Pancreas (tissue), 10 donors: ENCODE measurements at regions not wholly inside any gene's neighbourhood (a gene's known extent, or its start where the extent isn't known, plus 50 kb on each side); places are given as distances from the start of the nearest gene placed in this dataset.

ENCODE experiments used
- ATAC-seq, 4 donors: fragments of 200-7000 bp; cut with Tn5 transposase; one replicate each; pipeline versions ENCODE4 v1.8.0 to v1.9.1; 2020; ENCODE audit warnings: mild to moderate bottlenecking in 4 of 4, moderate library complexity in 4 of 4
- DNase-seq, 6 donors: peaks; one replicate each; pipeline ENCODE4 v3.0.0-alpha.2; 2020
- FAIRE-seq: peaks from 2 replicates; lab custom pipeline; 2012; peaks lifted over from hg19 to GRCh38; lab: Jason Lieb, UNC
- H3K27ac ChIP-seq, 4 donors: fragments of 200-600 bp; sonication (generic); 1 replicate in 3 of 4; 2 replicates in 1 of 4; pipeline versions ENCODE4 v1.5.0 to v1.8.0; 2020
- H3K27me3 ChIP-seq, 4 donors: fragments of 200-600 bp; one replicate each; pipeline ENCODE4 v1.8.0; 2021
- H3K36me3 ChIP-seq, 3 donors: fragments of 200-600 bp; sonication (generic) in 1 of 3; one replicate each; pipeline versions ENCODE4 v1.5.0 to v1.8.0; 2020 to 2021
- H3K4me1 ChIP-seq, 3 donors: fragments of 200-600 bp; one replicate each; pipeline ENCODE4 v1.8.0; 2021
- H3K4me3 ChIP-seq, 4 donors: fragments of 200-600 bp; sonication (generic) in 2 of 4; one replicate each; pipeline versions ENCODE4 v1.5.0 to v1.8.0; 2020 to 2021
- H3K9me3 ChIP-seq, 4 donors: fragments of 200-600 bp; one replicate each; pipeline ENCODE4 v1.8.0; 2021
- WGBS, 2 donors: extraction: QIAGEN DNeasy Blood & Tissue Kit; methylation state at CpG; one replicate each; pipeline ENCODE4 v1.1.7; 2013; 5-methylcytosine and 5-hydroxymethylcytosine counted together
- intact Hi-C, 3 donors: fragments of 100-400 bp; cut with DNase I; formaldehyde crosslinking; loops; one replicate each; pipeline versions ENCODE4 v1.11.1 to v1.14.2; 2022
- TF ChIP-seq, protein P1 (sequence below), 4 donors: fragments of 200-600 bp; sonication (generic) in 3 of 4; IDR thresholded peaks; one replicate each; pipeline versions ENCODE4 v1.5.0 to v1.8.0; 2021; ENCODE audit warnings: antibody characterized with exemption in 4 of 4
- donor health status: healthy with polysubstance abuse.
- donor health status: DM: no; HTN: no; CAD: no; lungs with moderate emphysema.
- donor health status: DM: no; HTN: no; CAD: no.
- donor health status: control.
- donor health status: control.
- donor health status: Bipolar disorder and iron deficiency.
- donor health status: DM: yes; HTN: yes; CAD: no.
- donor health status: DM: no; HTN: no; CAD: no.
- donor health status: DM: no; HTN: no; CAD: no.
- donor health status: DM: yes; HTN: yes; CAD: no.

DNA sequence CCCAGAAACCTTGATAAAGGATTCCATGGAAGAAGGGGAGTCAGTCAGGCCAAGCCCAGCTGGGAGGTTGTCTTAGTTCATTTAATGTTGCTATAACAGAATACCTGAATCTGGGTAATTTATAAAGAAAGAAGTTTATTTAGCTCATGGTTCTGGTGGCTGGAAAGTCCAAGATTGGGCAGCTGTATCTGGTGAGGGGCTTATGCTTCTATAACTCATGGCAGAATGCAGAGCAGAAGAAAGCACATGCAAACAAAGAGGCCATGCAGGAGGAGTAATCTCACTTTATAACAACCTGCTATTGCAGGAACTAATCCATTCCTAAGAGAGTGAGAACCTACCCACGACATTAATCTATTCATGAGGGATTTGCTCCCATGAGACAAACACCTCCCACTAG, 54.2 kb upstream of the ANKRD1 start:
- no peaks in the 10 kb centered on the region for H3K9me3 ChIP-seq
- no peak overlapping the region for H3K4me3 ChIP-seq
- no peak for DNase-seq
- no peak overlapping the region for H3K27ac ChIP-seq
- TF ChIP-seq, protein P1, sequence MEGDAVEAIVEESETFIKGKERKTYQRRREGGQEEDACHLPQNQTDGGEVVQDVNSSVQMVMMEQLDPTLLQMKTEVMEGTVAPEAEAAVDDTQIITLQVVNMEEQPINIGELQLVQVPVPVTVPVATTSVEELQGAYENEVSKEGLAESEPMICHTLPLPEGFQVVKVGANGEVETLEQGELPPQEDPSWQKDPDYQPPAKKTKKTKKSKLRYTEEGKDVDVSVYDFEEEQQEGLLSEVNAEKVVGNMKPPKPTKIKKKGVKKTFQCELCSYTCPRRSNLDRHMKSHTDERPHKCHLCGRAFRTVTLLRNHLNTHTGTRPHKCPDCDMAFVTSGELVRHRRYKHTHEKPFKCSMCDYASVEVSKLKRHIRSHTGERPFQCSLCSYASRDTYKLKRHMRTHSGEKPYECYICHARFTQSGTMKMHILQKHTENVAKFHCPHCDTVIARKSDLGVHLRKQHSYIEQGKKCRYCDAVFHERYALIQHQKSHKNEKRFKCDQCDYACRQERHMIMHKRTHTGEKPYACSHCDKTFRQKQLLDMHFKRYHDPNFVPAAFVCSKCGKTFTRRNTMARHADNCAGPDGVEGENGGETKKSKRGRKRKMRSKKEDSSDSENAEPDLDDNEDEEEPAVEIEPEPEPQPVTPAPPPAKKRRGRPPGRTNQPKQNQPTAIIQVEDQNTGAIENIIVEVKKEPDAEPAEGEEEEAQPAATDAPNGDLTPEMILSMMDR (IDR thresholded peaks at IDR 0.05) = no peak
- H3K4me1 ChIP-seq = no peaks in the 10 kb centered on the region
- no peaks in the 10 kb centered on the region for H3K27me3 ChIP-seq
- intact Hi-C loops = no loop called here
- WGBS, 2 donors = 77 to 90% methylated on average over 1 of the region's 1 CpG
- no peak for FAIRE-seq
- no peak for ATAC-seq
- no peaks in the 10 kb centered on the region for H3K36me3 ChIP-seq

DNA sequence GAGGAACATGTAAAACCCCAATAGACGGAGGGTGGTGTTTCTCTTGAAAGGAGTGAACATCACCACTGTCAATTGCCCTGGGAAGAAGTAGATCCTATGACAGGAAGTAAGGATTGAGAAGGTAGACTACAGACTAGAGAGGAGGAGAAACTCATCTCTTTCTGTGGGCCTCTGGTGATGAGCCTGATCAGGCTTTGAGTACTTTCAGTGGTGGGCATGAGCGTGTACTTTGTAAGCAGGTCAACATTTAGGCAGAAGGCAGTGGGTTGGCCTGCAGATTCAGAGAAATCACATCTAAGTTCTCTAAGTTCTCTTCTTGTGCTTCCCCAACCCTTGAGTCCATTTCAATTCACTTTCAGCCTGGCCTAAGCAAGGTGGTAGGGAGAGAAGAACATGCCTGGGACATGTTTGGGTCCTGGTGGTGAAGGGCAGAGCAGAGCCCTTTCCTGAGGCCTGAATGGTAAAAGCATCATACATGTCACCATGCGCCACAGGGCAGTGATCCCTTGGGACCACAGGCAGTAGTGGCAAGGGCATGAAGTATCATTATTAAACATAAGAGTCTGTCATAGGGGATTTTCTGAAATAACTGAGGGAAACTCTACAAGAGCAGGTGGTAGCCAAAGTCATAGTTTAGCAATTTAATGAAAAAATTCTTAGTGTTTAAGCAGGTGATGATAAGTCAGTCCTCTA, 56.4 kb upstream of the ANKRD1 start:
- no peaks in the 10 kb centered on the region for H3K27me3 ChIP-seq
- intact Hi-C loops = no loop called here
- no peak for ATAC-seq
- H3K4me1 ChIP-seq = no peaks in the 10 kb centered on the region
- no peaks in the 10 kb centered on the region for H3K9me3 ChIP-seq
- DNase-seq = no peak
- TF ChIP-seq, protein P1 (IDR thresholded peaks at IDR 0.05) = no peak
- H3K27ac ChIP-seq = no peak overlapping the region
- WGBS, 2 donors = 95 to 98% methylated on average over 3 of the region's 3 CpGs
- H3K4me3 ChIP-seq = no peak overlapping the region
- no peak for FAIRE-seq
- H3K36me3 ChIP-seq = no peaks in the 10 kb centered on the region

DNA sequence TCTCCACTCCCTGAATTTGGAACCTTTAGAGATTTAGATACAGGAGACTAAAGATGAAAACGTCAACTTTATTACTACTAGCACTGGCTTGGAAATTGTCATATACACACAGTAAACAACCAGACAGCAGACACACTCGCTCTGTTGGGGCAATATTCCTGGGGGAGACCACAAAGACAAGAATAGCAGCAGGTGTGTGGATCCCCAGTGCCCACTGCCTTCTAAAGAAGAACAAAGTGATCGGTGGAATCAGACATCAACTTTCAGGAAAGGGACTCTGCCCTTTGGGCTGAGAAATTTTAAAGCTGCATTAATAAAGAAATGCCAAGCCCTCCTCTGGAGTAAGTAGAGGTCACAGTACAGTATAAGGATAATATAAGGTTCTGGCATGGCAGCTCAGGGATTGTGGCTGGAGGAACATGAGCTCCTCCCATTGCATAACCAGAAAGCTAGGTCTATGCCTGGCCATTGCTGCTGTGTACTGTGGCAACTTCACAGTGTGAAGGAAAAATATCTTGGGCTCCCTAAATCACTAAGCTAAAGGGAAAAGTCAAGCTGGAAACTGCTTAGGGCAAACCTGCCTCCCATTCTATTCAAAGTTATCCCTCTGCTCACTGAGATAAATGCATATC, 57.1 kb upstream of the ANKRD1 start:
- 30 to 64% methylated on average over 3 of the region's 3 CpGs for WGBS, 2 donors
- Histone ChIP-seq H3K27ac (no peak overlapping the region), H3K4me3 (no peak overlapping the region), H3K4me1 (no peaks in the 10 kb centered on the region), H3K27me3 (no peaks in the 10 kb centered on the region), H3K9me3 (no peaks in the 10 kb centered on the region), H3K36me3 (no peaks in the 10 kb centered on the region)
- DNase-seq (no peak), FAIRE-seq (no peak), ATAC-seq (no peak)
- intact Hi-C loops = no loop called here
- TF ChIP-seq, protein P1 (IDR thresholded peaks at IDR 0.05) = no peak

DNA sequence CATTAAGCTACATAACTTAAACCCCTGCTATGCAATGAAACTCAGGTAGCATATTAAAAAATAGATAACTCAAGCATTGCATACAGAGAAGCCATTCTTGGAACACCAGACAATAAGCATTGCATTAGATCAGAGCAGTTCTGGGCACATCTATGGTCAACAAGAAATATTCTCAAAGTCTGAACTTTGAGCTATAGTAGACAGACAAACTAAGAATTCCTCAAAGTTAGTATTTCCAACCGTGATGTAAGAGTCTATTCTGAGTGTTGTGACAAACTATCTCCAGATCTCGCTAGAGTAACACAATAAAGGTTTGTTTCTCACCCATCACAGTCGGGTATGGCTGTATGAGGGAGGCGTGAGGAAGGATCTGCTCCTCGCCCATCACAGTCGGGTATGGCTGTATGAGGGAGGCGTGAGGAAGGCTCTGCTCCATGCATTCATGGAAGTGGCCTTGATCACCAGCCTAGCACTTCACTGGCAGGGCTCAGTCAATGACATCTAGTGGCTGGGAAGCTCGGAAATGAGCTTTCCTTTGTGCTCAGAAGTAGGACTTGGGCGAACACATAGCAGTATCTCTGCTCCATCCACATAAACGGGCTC, 61.6 kb upstream of the ANKRD1 start:
- H3K27me3 ChIP-seq = no peaks in the 10 kb centered on the region
- no peak overlapping the region for H3K4me3 ChIP-seq
- TF ChIP-seq, protein P1 (IDR thresholded peaks at IDR 0.05) = no peak
- H3K36me3 ChIP-seq = no peaks in the 10 kb centered on the region
- peaks cover 0 to 10% (median 0%) of the 10 kb centered on the region in 3 donors for H3K4me1 ChIP-seq
- H3K9me3 ChIP-seq = no peaks in the 10 kb centered on the region
- intact Hi-C loops = no loop called here
- DNase-seq (no peak), ATAC-seq (no peak), FAIRE-seq (no peak)
- 86 to 88% methylated on average over 10 of the region's 10 CpGs for WGBS, 2 donors
- no peak overlapping the region for H3K27ac ChIP-seq
